HG03565 (cell line): ENCODE measurements at regions not wholly inside any gene's neighbourhood (a gene's known extent, or its start where the extent isn't known, plus 50 kb on each side); places are given as distances from the start of the nearest gene placed in this dataset.
"Not testable (repeated sequence)": the region's sequence is repeated elsewhere in the genome, so short reads cannot be mapped to it uniquely, and the experiment has no call there.

ENCODE experiments used
- ATAC-seq: cut with Tn5 transposase; IDR thresholded peaks from one replicate; pipeline ENCODE4 v1.9.1; 2021; ENCODE audit warnings: mild to moderate bottlenecking, moderate library complexity; ENCODE audit not compliant: unreplicated experiment

GRCh38 chr9:7545371-7546165, 254.0 kb downstream of the DMAC1 start:
- no peak for ATAC-seq

DNA sequence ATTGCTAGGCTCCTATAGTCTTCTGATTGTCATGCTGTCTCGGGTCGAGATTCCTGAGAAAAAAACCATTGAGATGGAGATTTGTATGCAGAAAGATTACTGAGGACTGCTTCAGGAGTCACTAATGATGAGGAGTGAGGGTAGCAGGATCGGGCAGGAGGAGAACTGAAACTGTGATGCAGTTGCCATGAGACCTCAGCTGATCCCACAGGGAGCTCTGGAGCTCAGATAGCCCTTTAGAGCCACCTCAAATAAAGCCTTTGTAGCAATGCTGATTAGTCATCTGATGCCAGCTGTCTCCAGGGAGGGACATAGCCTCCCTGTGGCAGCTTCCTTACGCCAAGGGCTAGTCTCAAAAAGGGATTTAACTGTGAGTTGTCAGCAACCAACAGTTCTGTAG, 256.9 kb downstream of the DMAC1 start:
- ATAC-seq, result no peak

GRCh38 chr9:7542126-7542525, 257.5 kb downstream of the DMAC1 start:
- ATAC-seq, result no peak

- peak; percentile 78 for ATAC-seq
Observed at GRCh38 chr9:7536310-7536939, 263.2 kb downstream of the DMAC1 start.

DNA sequence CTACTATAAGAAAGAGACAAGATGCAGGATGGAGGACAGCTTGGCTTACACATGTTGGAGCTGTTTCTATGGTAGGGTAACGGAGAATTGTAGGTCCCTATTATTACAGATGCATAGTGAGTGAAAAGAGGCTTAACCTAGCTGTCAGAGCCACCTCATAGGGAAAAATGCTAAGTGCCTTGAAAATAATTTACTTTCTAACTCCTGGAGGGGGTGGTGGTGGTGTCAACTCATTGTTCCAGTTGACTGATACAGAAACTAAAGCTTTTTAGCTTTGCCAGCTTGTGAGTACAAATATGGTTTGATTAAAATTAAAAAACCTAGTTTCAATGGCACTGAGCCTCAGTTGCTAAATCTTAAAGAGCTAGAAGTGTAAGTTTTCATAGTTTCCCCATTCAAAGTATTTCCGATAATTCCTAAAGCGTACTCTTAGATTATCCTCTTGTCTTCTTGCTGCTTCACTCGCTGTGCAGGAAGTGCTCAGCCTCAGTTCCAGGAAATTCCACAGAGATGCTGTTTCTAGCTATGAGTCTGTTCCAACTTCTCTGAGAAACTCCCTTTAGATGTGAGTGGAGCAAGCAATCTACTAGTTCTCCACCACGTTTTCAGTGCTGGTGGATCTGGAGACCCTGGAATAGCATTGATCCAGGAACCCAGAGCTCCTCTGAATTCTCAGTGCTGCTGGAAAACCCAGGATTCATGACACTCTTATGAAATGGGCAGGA, 265.2 kb downstream of the DMAC1 start:
- no peak for ATAC-seq

DNA sequence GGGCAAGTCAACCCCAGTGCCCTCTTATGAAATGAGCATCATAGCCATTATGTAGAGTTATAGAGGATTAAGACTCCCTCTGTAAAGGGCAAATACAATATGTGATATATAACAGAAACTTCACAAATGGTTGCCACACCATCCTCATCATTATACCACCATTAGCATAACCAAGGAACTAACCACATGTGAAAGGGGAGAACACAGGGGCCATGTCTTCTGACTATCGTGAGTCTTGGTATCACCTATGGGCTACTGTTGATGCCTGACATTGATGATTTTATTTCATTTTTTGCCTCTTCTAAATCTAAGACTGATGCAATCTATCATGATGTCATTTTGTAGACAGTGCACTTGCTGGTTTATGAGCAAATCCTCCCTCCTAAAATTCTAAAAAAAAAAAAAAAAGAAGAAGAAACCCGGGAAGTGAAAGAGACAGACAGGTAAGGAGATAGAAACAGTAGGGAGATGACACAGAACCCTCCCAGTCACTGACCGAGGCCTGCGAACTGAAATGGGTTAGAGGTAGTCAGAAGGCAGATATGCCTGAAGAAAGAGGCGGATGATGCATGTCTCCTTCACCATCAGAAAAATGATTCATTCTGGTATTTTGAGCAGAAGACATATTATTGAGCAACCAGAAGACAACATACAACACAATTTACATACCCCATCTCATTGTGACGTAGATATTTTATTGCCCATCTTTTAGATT, 266.0 kb downstream of the DMAC1 start:
- no peak for ATAC-seq

DNA sequence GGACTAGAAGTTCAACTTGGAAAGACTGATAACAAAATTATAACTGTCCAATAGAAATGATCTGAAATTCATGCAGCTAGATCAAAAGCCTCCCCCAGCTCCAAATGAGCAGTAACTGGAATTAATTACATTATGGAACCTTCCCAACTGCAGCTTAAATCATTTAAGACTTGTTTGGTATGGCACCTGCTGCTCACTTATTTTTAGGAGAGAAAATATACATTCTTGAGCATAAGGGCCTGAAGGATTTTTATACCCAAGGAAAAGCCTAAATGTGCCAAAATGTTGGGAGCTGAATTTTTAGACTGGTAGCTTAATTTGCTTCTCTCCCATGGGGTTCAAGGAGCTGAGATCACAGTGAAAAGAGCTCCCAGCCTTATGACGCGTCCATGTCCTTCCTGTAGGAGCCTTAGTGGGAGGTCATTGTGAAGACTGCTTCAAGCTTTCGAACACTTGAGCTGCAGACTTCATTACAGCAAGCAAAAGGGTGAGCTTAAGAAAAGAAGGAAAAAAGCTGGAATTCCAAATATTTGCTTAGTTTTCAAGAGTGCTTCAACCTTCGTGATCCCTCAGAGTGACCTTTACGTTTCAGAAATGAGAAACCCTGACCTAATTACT, 276.0 kb downstream of the DMAC1 start:
- no peak for ATAC-seq

- ATAC-seq, result no peak
Observed at GRCh38 chr9:7520396-7520795, 279.2 kb downstream of the DMAC1 start.

DNA sequence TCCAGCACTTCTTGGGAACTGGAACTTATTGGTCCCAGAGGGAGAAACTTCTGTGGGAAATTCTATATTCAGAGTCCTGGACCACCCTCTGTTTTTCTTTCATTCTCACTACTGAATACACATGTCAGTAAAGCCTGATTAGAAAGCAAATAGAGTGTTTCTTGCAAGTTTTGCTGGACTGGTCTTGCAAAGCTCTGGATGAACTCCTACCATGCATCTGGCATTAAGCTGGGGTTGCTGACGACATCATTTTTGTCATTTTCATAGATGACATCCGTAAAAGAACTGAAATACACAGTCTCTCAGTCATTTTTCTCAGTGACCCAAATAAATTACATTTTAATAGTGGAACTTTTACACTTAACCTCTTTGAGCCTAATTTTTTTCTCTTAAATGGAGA, 283.2 kb downstream of the DMAC1 start:
- no peak for ATAC-seq

- ATAC-seq, result no peak
Observed at GRCh38 chr9:7510199-7510598, 289.4 kb downstream of the DMAC1 start.

DNA sequence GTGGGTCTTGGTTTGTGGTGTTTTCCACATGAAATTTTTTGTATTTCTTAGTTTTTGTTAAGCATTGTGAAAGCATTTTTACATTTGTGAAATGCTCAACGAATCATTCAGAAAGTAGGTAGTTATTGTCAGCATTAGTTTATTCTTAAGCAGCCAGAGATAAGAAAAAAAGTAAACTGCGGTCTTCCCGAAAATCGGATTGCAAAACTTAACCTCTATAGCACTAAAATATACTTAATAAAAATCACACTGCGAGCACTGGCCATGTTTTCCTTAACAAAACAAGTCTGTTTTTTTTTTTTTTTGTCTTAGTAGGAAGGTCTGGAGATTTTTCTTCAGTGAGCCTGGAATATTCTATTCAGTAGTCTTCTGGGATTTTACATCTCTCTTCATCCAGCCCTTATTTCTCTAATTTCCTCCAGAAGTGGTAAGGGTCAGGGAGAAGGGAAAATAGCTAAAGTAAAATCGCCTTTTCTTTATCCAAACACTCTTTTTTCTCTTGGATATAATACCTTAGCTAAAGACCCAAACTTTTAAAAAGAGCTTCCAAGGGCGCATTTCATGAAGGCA, 289.9 kb downstream of the DMAC1 start:
- ATAC-seq, result no peak

GRCh38 chr9:7508516-7508915, 291.1 kb downstream of the DMAC1 start:
- no peak for ATAC-seq

GRCh38 chr9:7507566-7508270, 291.9 kb downstream of the DMAC1 start:
- no peak for ATAC-seq

DNA sequence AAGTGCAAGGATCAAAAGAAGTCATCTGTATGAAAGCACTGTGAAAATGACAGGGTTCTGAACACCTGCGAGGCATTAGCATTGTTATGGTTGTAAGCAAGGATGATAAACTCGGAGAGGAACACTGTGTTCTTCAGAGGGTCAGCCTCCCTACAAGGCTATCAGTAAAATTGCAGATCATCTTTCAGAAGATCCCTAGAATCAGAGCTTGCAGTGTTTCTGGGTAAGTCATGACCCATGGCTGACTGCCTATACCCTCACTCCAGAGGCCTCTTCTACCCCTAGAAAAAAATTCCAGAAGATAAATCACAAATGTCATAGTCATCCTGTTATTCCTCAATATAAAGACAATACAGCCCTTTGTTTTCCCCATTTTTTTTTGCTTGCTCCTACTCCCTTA, 292.6 kb downstream of the DMAC1 start:
- ATAC-seq, result no peak

GRCh38 chr9:7500521-7500920, 299.1 kb downstream of the DMAC1 start:
- ATAC-seq, result no peak

- ATAC-seq, result no peak
Observed at GRCh38 chr9:7491641-7492040, 307.9 kb downstream of the DMAC1 start.

- ATAC-seq, result no peak
Observed at GRCh38 chr9:7490317-7491108, 309.1 kb downstream of the DMAC1 start.

GRCh38 chr9:7489036-7489435, 310.5 kb downstream of the DMAC1 start:
- ATAC-seq, result no peak

GRCh38 chr9:7484014-7484413, 315.6 kb downstream of the DMAC1 start:
- ATAC-seq, result not testable (repeated sequence)
